ENCODE measurements at regions not wholly inside any gene's neighbourhood (a gene's known extent, or its start where the extent isn't known, plus 50 kb on each side); places are given as distances from the start of the nearest gene placed in this dataset.
A peak's percentile ranks its signal among the peaks of the same experiment; 100 is the strongest.

DNA sequence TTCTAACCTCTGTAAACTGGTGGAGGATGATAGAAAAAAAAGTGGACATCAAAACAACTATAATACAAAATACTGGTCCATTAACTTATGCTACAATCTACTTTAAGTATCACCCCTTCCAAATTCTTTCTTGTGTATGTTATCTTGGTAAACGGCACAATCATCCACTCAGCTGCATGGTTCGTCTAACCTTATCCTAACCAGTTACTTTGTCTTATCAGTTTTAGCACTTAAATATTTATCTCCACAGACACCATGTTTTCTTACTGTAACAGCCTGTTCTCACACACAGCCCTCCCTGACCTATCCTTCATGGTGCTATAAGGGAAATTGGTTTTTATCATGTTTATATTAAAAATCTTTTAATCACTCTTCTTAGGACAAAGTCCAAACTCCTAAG is 157.2 kb downstream of the PTGER3 start:
- TF ChIP-seq, protein P1, sequence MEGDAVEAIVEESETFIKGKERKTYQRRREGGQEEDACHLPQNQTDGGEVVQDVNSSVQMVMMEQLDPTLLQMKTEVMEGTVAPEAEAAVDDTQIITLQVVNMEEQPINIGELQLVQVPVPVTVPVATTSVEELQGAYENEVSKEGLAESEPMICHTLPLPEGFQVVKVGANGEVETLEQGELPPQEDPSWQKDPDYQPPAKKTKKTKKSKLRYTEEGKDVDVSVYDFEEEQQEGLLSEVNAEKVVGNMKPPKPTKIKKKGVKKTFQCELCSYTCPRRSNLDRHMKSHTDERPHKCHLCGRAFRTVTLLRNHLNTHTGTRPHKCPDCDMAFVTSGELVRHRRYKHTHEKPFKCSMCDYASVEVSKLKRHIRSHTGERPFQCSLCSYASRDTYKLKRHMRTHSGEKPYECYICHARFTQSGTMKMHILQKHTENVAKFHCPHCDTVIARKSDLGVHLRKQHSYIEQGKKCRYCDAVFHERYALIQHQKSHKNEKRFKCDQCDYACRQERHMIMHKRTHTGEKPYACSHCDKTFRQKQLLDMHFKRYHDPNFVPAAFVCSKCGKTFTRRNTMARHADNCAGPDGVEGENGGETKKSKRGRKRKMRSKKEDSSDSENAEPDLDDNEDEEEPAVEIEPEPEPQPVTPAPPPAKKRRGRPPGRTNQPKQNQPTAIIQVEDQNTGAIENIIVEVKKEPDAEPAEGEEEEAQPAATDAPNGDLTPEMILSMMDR (IDR thresholded peaks at IDR 0.05), result no peak
- H3K4me1 ChIP-seq, result peaks cover 3 to 9% of the 10 kb centered on the region in 2 donors
- DNase-seq (ENCODE audit: low spot score in 2 of 2), result no peak
- H3K9me3 ChIP-seq, result no peaks in the 10 kb centered on the region
- no peaks in the 10 kb centered on the region for H3K36me3 ChIP-seq
- intact Hi-C loops (cut with DNase I), result no loop called here
- H3K27ac ChIP-seq, result no peak overlapping the region
- no peak overlapping the region for H3K4me3 ChIP-seq
- no peaks in the 10 kb centered on the region for H3K27me3 ChIP-seq

DNA sequence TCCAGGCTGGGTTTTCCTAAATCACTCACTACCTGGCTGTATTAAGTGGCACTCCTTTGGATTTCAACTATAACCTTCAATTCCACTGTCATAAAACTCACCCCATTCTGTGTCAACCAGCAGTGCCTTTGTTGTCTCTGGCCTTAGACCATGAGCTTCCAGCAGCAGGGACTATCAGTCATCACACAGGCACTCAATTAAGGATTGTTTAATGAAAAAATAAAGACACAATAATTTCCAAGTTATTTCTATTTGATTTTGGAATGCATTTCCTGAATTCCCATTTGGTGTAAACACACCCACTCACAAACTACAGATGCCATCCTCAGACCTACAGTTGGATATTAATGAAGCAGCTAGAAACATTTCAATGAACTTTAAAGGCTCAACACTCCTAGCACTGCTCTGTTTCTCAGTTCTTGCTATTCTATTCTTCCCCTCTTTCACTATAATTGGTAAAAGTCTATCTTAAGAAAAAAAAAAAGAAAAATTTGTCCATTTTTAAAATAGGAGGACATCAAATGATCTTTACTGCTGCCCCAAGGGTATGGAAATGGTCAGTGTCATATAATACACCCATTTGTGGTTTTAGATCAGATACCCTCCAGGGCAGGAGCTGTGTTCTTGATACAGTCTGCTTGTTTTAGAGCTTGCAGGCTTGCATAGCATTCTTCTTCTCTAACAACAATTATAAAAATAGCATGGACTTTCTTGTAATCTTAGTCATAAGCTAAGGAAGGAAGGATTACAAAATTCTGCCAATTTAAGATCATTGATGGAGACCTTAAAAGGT is 156.4 kb downstream of the PTGER3 start:
- Histone ChIP-seq H3K27me3 (no peaks in the 10 kb centered on the region), H3K4me1 (peaks cover 3 to 9% of the 10 kb centered on the region in 2 donors), H3K9me3 (no peaks in the 10 kb centered on the region), H3K27ac (peak overlapping the region in 1 of 2 donors; percentile 4), H3K36me3 (no peaks in the 10 kb centered on the region), H3K4me3 (no peak overlapping the region)
- intact Hi-C loops (cut with DNase I), result no loop called here
- no peak for DNase-seq (ENCODE audit: low spot score in 2 of 2)
- TF ChIP-seq, protein P1 (IDR thresholded peaks at IDR 0.05), result no peak

DNA sequence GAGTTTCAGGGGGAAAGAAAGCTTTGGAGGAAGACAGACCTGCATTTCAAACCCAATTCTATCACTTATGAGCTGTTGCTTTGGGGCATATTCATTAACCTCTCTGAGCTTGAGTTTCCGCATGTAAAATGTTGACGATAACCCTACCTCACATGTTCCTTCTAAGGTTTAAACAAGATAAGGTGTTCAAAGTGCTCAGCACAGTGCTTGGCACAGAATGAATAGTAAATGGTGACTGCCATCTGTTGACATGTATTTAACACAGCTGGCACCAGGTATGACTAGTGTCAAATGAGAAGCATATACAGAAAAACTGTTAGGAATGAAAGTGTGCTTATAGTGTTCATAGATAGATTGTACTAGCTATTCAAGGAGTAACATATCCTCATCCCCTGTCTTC is 155.5 kb downstream of the PTGER3 start:
- Histone ChIP-seq H3K9me3 (no peaks in the 10 kb centered on the region), H3K27me3 (no peaks in the 10 kb centered on the region), H3K4me1 (peaks cover 3 to 9% of the 10 kb centered on the region in 2 donors), H3K36me3 (no peaks in the 10 kb centered on the region), H3K27ac (peak overlapping the region in 1 of 2 donors; percentile 4), H3K4me3 (no peak overlapping the region)
- no peak for DNase-seq (ENCODE audit: low spot score in 2 of 2)
- TF ChIP-seq, protein P1 (IDR thresholded peaks at IDR 0.05), result no peak
- intact Hi-C loops (cut with DNase I), result no loop called here

DNA sequence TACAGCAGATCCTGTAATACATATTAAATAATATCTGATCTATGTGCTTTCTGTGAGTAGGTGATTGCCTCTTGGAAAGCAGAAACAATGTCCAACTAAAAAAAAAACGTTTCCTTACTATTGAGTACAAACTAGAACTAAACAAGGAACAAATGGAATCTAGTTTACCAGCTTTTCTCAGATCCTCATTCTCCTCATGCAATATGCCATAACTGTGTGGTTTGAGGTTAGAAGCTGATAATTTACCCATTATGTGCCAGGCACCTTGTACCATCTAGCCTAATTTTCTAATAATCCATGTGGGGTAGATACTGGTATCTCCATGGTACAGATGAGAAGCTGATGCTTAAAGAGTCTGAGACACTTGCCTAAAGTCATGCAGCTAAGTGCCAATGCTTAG is 154.7 kb downstream of the PTGER3 start:
- intact Hi-C loops (cut with DNase I), result no loop called here
- TF ChIP-seq, protein P1 (IDR thresholded peaks at IDR 0.05), result no peak
- H3K27ac ChIP-seq, result no peak overlapping the region

DNA sequence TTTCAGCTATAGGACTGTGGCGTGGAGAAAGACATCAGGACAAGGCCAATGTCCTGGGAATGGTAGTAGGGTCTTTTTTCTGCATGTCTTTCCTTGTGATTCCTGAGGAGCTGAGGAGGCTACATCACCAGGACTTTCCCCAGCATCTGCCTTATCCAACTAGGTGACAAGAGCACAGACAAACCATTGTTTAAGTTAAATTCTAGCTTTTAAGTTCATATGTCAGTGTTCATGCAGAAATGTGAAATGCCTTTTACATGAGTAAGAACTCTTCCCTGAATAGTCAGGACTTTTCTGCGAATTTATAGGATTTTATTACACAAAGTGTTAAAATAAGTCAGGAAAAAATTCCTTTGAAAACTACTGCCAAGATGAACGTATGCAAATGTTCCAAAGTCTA is 154.2 kb downstream of the PTGER3 start:
- H3K27me3 ChIP-seq, result no peaks in the 10 kb centered on the region
- H3K36me3 ChIP-seq, result no peaks in the 10 kb centered on the region
- H3K4me1 ChIP-seq, result peaks cover 3 to 9% of the 10 kb centered on the region in 2 donors
- no peak for DNase-seq (ENCODE audit: low spot score in 2 of 2)
- no peak overlapping the region for H3K4me3 ChIP-seq
- no peaks in the 10 kb centered on the region for H3K9me3 ChIP-seq
- H3K27ac ChIP-seq, result no peak overlapping the region
- TF ChIP-seq, protein P1 (IDR thresholded peaks at IDR 0.05), result no peak
- intact Hi-C loops (cut with DNase I), result no loop called here

More for the DNA sequence above, 154.7 kb downstream of the PTGER3 start:
- H3K4me3 ChIP-seq, result no peak overlapping the region
- H3K9me3 ChIP-seq, result no peaks in the 10 kb centered on the region
- peaks cover 3 to 9% of the 10 kb centered on the region in 2 donors for H3K4me1 ChIP-seq
- H3K27me3 ChIP-seq, result no peaks in the 10 kb centered on the region
- H3K36me3 ChIP-seq, result no peaks in the 10 kb centered on the region
- no peak for DNase-seq (ENCODE audit: low spot score in 2 of 2)
